HepG2 (cell line): ENCODE measurements at regions not wholly inside any gene's neighbourhood (a gene's known extent, or its start where the extent isn't known, plus 50 kb on each side); places are given as distances from the start of the nearest gene placed in this dataset.

Experiments
- FOXO1 ChIP-seq: sonication (generic); formaldehyde crosslinking; IDR thresholded peaks from 2 replicates; pipeline ENCODE4 v1.4.0; 2020; ENCODE audit warnings: missing genetic modification reagents
- MYNN ChIP-seq: sonication (generic); formaldehyde crosslinking; IDR thresholded peaks from 2 replicates; pipeline ENCODE4 v1.4.0; 2020; ENCODE audit warnings: mild to moderate bottlenecking, low read depth, missing genetic modification reagents
- POLR2AphosphoS5 ChIP-seq: IDR thresholded peaks from 2 replicates; pipeline ENCODE4 v1.6.1; 2012; ENCODE audit warnings: low read depth, low read length
- ZBTB49 ChIP-seq: sonication (generic); formaldehyde crosslinking; IDR thresholded peaks from 2 replicates; pipeline ENCODE4 v1.4.0; 2020; ENCODE audit warnings: missing genetic modification reagents, borderline replicate concordance
- ZNF24 ChIP-seq: fragments of 450-650 bp; IDR thresholded peaks from 2 replicates; pipeline ENCODE4 v1.6.1; 2017; ENCODE audit warnings: antibody characterized with exemption, mild to moderate bottlenecking

- no peak for TF ChIP-seq POLR2AphosphoS5
- no peak for TF ChIP-seq FOXO1 (CRISPR knock-in tag)
- no peak for TF ChIP-seq MYNN
- no peak for TF ChIP-seq ZNF24
- TF ChIP-seq ZBTB49 = no peak
These were observed 91.5 kb upstream of the TBC1D5 start for GRCh38 chr3:17833786-17834559.
